HUES6 (cell line): ENCODE measurements at regions not wholly inside any gene's neighbourhood (a gene's known extent, or its start where the extent isn't known, plus 50 kb on each side); places are given as distances from the start of the nearest gene placed in this dataset.

Source experiments
- H3K27ac ChIP-seq: 2 replicates; pipeline ENCODE4 v1.7.0; 2013; ENCODE audit warnings: low read depth, mild to moderate bottlenecking, low read length, inconsistent platforms
- H3K27me3 ChIP-seq: 2 replicates; pipeline ENCODE4 v1.6.1; 2013; ENCODE audit warnings: low read length; ENCODE audit not compliant: control insufficient read depth, insufficient read depth
- H3K36me3 ChIP-seq: 2 replicates; pipeline ENCODE4 v1.6.1; 2013; ENCODE audit warnings: low read length; ENCODE audit not compliant: control insufficient read depth, insufficient read depth
- H3K4me1 ChIP-seq: 2 replicates; pipeline ENCODE4 v1.6.1; 2013; ENCODE audit warnings: low read length; ENCODE audit not compliant: control insufficient read depth, insufficient read depth
- H3K4me3 ChIP-seq: 2 replicates; pipeline ENCODE4 v1.5.1; 2013; ENCODE audit warnings: low read depth, low read length
- H3K9ac ChIP-seq: one replicate; pipeline ENCODE4 v1.6.1; 2013; ENCODE audit warnings: mild to moderate bottlenecking, low read length
- H3K9me3 ChIP-seq: 2 replicates; pipeline ENCODE4 v1.6.1; 2013; ENCODE audit warnings: low read depth, low read length; ENCODE audit not compliant: control insufficient read depth, insufficient read depth

DNA sequence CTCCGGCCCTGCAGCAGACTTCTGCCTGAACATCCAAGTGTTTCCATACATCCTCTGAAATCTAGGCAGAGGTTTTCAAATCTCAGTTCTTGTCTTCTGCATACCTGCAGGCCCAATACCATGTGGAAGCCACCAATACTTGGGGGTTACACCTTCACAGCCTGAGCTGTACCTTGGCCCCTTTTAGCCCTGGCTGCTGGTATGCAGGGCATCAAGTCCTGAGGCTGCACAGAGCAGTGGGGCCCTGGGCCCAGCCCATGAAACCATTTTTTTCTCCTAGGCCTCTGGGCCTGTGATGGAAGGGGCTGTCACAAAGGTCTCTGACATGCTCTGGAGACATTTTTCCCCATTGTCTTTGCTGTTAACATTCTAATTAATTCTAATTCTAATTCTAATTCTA lies 680.6 kb downstream of the ELAVL2 start:
- H3K27ac ChIP-seq, result no peak overlapping the region
- peaks cover 21% of the 10 kb centered on the region for H3K9me3 ChIP-seq
- H3K27me3 ChIP-seq, result no peaks in the 10 kb centered on the region
- H3K36me3 ChIP-seq, result no peaks in the 10 kb centered on the region
- H3K9ac ChIP-seq, result no peak overlapping the region
- H3K4me1 ChIP-seq, result no peaks in the 10 kb centered on the region
- H3K4me3 ChIP-seq, result no peak overlapping the region

- no peak overlapping the region for H3K4me3 ChIP-seq
- no peak overlapping the region for H3K9ac ChIP-seq
- no peak overlapping the region for H3K27ac ChIP-seq
- H3K9me3 ChIP-seq, result no peaks in the 10 kb centered on the region
- no peaks in the 10 kb centered on the region for H3K36me3 ChIP-seq
- no peaks in the 10 kb centered on the region; the same call in 1 of the 2 replicates for H3K4me1 ChIP-seq
- no peaks in the 10 kb centered on the region for H3K27me3 ChIP-seq
Measured at GRCh38 chr9:23153058-23153457, 673.0 kb downstream of the ELAVL2 start.

- Histone ChIP-seq H3K9ac (no peak overlapping the region), H3K36me3 (no peaks in the 10 kb centered on the region), H3K4me3 (no peak overlapping the region), H3K4me1 (no peaks in the 10 kb centered on the region; the same call in 1 of the 2 replicates), H3K27ac (no peak overlapping the region), H3K27me3 (no peaks in the 10 kb centered on the region), H3K9me3 (no peaks in the 10 kb centered on the region)
Measured at GRCh38 chr9:23160491-23160890, 665.5 kb downstream of the ELAVL2 start.

DNA sequence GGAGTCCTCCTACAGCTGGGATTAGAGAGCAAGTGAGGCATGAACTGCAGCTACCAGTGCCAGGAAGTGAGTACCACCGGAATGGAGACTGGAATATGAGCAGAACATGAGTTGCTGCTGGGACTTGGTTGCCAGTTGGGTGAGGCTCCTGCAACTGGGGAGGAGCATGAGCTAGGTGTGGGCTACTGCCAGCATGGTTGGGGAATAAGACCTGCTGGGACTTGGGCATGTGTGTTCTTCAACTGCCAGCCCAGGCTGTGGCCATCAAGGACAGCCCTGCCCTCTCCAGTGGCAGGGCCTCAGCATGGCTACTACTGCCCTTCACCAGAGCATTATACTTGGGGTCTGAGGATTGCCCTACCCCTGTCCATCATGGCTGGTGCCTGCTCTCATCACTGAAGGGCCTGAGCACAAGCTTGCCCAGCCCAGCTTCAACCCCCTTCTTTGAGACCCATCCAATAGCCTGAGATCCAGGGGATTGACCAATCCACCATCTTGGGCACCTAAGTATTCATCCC lies 665.0 kb downstream of the ELAVL2 start:
- no peaks in the 10 kb centered on the region for H3K36me3 ChIP-seq
- H3K9ac ChIP-seq, result no peak overlapping the region
- H3K27ac ChIP-seq, result no peak overlapping the region
- H3K4me3 ChIP-seq, result no peak overlapping the region
- no peaks in the 10 kb centered on the region for H3K27me3 ChIP-seq
- no peaks in the 10 kb centered on the region; the same call in 1 of the 2 replicates for H3K4me1 ChIP-seq
- no peaks in the 10 kb centered on the region for H3K9me3 ChIP-seq

DNA sequence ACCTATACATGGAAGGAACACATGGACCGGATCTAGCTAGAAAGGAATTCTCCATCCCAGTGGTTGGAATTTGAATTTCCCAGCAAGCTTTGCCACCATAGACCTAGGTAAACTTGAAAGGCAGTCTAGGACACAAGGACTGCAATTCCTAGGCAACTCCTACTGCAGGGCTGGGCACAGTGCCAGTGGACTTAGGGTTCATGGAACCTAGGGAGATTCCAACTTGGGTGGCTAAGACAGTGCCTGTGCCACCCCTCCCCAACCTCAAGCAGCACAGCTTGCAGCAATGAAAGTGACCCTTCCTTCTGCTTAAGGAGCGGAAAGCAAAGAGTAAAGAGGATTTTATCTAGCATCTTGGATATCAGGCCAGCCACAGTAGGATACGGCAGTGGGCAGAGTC lies 663.3 kb downstream of the ELAVL2 start:
- Histone ChIP-seq H3K9ac (no peak overlapping the region), H3K4me3 (no peak overlapping the region), H3K9me3 (no peaks in the 10 kb centered on the region), H3K4me1 (no peaks in the 10 kb centered on the region), H3K36me3 (no peaks in the 10 kb centered on the region), H3K27me3 (no peaks in the 10 kb centered on the region), H3K27ac (no peak overlapping the region)

DNA sequence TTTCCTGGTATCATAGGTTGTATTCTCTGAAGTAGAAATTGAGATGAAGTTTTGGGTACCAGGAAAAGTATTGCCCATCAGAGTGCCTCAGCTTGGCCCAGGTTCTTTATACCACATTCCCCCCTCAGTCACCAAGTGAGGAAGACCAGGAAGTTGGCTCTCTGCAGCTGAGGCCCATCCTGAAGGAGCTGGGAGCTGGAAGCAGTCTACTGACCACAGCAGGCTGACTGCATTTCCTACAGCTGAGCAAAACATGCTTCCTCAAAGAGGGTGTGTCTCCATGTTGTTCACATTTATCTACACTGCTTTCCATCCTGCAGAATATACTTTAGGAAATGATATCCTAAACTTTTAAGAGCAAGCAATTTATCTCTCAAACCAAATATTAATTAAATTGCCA lies 654.6 kb downstream of the ELAVL2 start:
- Histone ChIP-seq H3K9me3 (no peaks in the 10 kb centered on the region), H3K9ac (no peak overlapping the region), H3K36me3 (no peaks in the 10 kb centered on the region), H3K27ac (no peak overlapping the region), H3K27me3 (no peaks in the 10 kb centered on the region), H3K4me3 (no peak overlapping the region), H3K4me1 (no peaks in the 10 kb centered on the region)

DNA sequence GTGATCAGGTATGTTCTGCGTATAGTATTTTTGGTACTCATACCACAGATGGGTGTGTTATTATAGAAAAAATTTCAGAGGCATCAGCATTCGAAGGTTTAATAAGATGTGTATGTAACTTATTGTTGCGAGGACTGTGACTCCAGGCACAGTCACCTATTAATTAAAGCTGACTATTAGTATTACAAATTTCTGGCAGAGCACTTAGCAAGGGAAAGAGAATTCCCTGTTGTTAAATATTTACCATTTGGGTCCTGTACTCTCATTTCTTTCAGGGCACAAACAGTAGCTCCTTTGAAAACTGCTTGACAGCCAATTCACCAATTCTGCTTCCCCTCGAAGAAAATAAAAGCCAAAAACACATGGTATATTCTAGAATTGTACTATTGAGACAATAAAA lies 653.8 kb downstream of the ELAVL2 start:
- Histone ChIP-seq H3K36me3 (no peaks in the 10 kb centered on the region), H3K4me3 (no peak overlapping the region), H3K4me1 (no peaks in the 10 kb centered on the region), H3K9ac (no peak overlapping the region), H3K27ac (no peak overlapping the region), H3K27me3 (no peaks in the 10 kb centered on the region), H3K9me3 (no peaks in the 10 kb centered on the region)

GRCh38 chr9:23172979-23173637 lies 652.9 kb downstream of the ELAVL2 start:
- H3K9ac ChIP-seq, result no peak overlapping the region
- no peaks in the 10 kb centered on the region for H3K4me1 ChIP-seq
- H3K27ac ChIP-seq, result no peak overlapping the region
- no peaks in the 10 kb centered on the region for H3K36me3 ChIP-seq
- no peaks in the 10 kb centered on the region for H3K9me3 ChIP-seq
- H3K4me3 ChIP-seq, result no peak overlapping the region
- no peaks in the 10 kb centered on the region for H3K27me3 ChIP-seq

- Histone ChIP-seq H3K9ac (no peak overlapping the region), H3K9me3 (no peaks in the 10 kb centered on the region)
Measured at GRCh38 chr9:23194281-23194680, 631.8 kb downstream of the ELAVL2 start.

DNA sequence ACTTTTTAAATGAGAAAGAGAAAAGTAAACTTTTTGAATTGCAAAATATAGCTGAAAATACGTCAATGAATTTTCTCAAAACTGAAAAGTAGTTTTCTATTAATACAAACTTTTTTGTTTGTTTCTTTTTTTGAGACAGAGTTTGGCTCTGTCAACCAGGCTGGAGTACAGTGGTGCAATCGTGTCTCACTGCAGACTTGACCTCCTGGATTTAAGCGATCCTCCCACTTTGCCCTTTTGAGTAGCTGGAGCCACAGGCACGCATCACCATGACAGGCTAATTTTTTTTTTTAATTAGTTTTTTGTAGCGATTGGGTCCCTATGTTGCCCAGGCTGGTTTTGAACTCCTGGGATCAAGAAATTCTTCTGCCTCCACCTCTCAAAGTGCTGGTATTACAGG lies 610.4 kb downstream of the ELAVL2 start:
- Histone ChIP-seq H3K36me3 (no peaks in the 10 kb centered on the region), H3K4me1 (no peaks in the 10 kb centered on the region), H3K9ac (no peak overlapping the region), H3K27me3 (no peaks in the 10 kb centered on the region), H3K9me3 (no peaks in the 10 kb centered on the region), H3K27ac (no peak overlapping the region), H3K4me3 (no peak overlapping the region)

More at GRCh38 chr9:23194281-23194680, 631.8 kb downstream of the ELAVL2 start:
- Histone ChIP-seq H3K4me3 (no peak overlapping the region), H3K36me3 (no peaks in the 10 kb centered on the region), H3K27ac (no peak overlapping the region), H3K4me1 (no peaks in the 10 kb centered on the region), H3K27me3 (no peaks in the 10 kb centered on the region)

DNA sequence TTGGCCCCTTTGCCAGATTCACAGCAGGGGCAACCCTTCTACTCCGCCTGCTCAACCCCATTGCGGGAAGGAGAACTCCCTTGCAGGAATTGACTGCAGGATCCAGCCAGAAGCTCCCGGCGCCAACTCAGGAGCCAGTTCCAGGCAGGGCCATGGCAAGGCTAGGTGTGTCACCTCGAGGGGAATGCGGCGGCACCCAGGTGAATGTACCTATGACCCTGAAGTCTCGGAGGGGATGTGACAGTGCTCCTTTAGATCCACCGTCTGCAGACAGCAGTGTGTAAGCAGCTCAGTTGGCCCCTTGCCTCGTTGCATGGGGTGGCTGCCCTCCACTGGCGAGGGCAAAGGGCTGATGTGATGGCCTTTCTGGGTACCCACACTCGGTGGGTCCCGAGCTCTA lies 606.6 kb downstream of the ELAVL2 start:
- Histone ChIP-seq H3K27me3 (no peaks in the 10 kb centered on the region), H3K9ac (no peak overlapping the region), H3K9me3 (peaks cover 3% of the 10 kb centered on the region; the same call in 1 of the 2 replicates), H3K4me3 (no peak overlapping the region), H3K4me1 (no peaks in the 10 kb centered on the region), H3K27ac (no peak overlapping the region), H3K36me3 (no peaks in the 10 kb centered on the region)
